GM18505 (cell line): ENCODE measurements at regions not wholly inside any gene's neighbourhood (a gene's known extent, or its start where the extent isn't known, plus 50 kb on each side); places are given as distances from the start of the nearest gene placed in this dataset.

ENCODE experiments used
- ATAC-seq: cut with Tn5 transposase; IDR thresholded peaks from one replicate; pipeline ENCODE4 v1.9.1; 2021; ENCODE audit not compliant: unreplicated experiment
- POLR2A ChIP-seq: IDR thresholded peaks from 4 replicates; pipeline ENCODE4 v1.6.1; 2011; ENCODE audit warnings: borderline replicate concordance; ENCODE audit not compliant: insufficient read depth, insufficient read length; ENCODE audit errors: extremely low read depth

GRCh38 chr16:27123795-27124409 lies 57.2 kb downstream of the C16orf82 start:
- ATAC-seq: no peak
- no peak for TF ChIP-seq POLR2A

GRCh38 chr16:27127308-27127707 lies 60.6 kb downstream of the C16orf82 start:
- no peak for TF ChIP-seq POLR2A
- no peak for ATAC-seq

- ATAC-seq: no peak
- TF ChIP-seq POLR2A: no peak
Observed at GRCh38 chr16:27129401-27129800, 62.7 kb downstream of the C16orf82 start.

GRCh38 chr16:27138257-27138656 lies 65.1 kb upstream of the KDM8 start:
- TF ChIP-seq POLR2A: no peak
- ATAC-seq: no peak

- ATAC-seq: no peak
- no peak for TF ChIP-seq POLR2A
Observed at GRCh38 chr16:27145630-27146029, 57.7 kb upstream of the KDM8 start.

- TF ChIP-seq POLR2A: no peak
- ATAC-seq: peak; percentile 66
Observed at GRCh38 chr16:27149986-27150385, 53.3 kb upstream of the KDM8 start.

GRCh38 chr16:27152121-27152520 lies 51.2 kb upstream of the KDM8 start:
- TF ChIP-seq POLR2A: no peak
- ATAC-seq: no peak

- TF ChIP-seq POLR2A: no peak
- ATAC-seq: no peak
Observed at GRCh38 chr16:27152801-27153200, 50.5 kb upstream of the KDM8 start.
